ENCODE measurements at regions not wholly inside any gene's neighbourhood (a gene's known extent, or its start where the extent isn't known, plus 50 kb on each side); places are given as distances from the start of the nearest gene placed in this dataset.
"Not testable (repeated sequence)": the region's sequence is repeated elsewhere in the genome, so short reads cannot be mapped to it uniquely, and the experiment has no call there.

GRCh38 chr3:5581743-5582142 lies 394.2 kb downstream of the EDEM1 start:
- ChIA-PET CTCF (no interaction called here), POLR2A (no interaction called here)
- no peak overlapping the region for H3K4me3 ChIP-seq (ENCODE audit: low read depth, low read length)
- H3K36me3 ChIP-seq (ENCODE audit: control insufficient read depth, insufficient read depth, low read length) = no peaks in the 10 kb centered on the region
- DNase-seq (ENCODE audit: low read depth) = no peak
- no peak for TF ChIP-seq CTCF (IDR thresholded peaks at IDR 0.05; ENCODE audit: insufficient read depth, low read depth, low read length)
- H3K27me3 ChIP-seq (ENCODE audit: control insufficient read depth, insufficient read depth, low read length) = no peaks in the 10 kb centered on the region

GRCh38 chr3:5583920-5584319 lies 396.4 kb downstream of the EDEM1 start:
- Histone ChIP-seq H3K27me3 (ENCODE audit: control insufficient read depth, insufficient read depth, low read length) (no peaks in the 10 kb centered on the region), H3K4me3 (ENCODE audit: low read depth, low read length) (no peak overlapping the region), H3K36me3 (ENCODE audit: control insufficient read depth, insufficient read depth, low read length) (no peaks in the 10 kb centered on the region)
- POLR2A ChIA-PET = no interaction called here
- CTCF ChIA-PET = no interaction called here
- no peak for TF ChIP-seq CTCF (IDR thresholded peaks at IDR 0.05; ENCODE audit: insufficient read depth, low read depth, low read length)
- no peak for DNase-seq (ENCODE audit: low read depth)

- no peaks in the 10 kb centered on the region for H3K36me3 ChIP-seq (ENCODE audit: control insufficient read depth, insufficient read depth, low read length)
- DNase-seq (ENCODE audit: low read depth) = no peak
- POLR2A ChIA-PET = no interaction called here
- no peak for TF ChIP-seq CTCF (IDR thresholded peaks at IDR 0.05; ENCODE audit: insufficient read depth, low read depth, low read length)
- H3K27me3 ChIP-seq (ENCODE audit: control insufficient read depth, insufficient read depth, low read length) = no peaks in the 10 kb centered on the region
- CTCF ChIA-PET = interaction anchor here (0.8 kb wide), 1 partner anchor 9 kb away, joined by 3 read pairs; no protein-coding TSS in a partner anchor
- no peak overlapping the region for H3K4me3 ChIP-seq (ENCODE audit: low read depth, low read length)
Observed at GRCh38 chr3:5585085-5585484, 397.6 kb downstream of the EDEM1 start.

GRCh38 chr3:5606884-5607472 lies 419.5 kb downstream of the EDEM1 start:
- CTCF ChIA-PET = no interaction called here
- no peak for DNase-seq (ENCODE audit: low read depth)

DNA sequence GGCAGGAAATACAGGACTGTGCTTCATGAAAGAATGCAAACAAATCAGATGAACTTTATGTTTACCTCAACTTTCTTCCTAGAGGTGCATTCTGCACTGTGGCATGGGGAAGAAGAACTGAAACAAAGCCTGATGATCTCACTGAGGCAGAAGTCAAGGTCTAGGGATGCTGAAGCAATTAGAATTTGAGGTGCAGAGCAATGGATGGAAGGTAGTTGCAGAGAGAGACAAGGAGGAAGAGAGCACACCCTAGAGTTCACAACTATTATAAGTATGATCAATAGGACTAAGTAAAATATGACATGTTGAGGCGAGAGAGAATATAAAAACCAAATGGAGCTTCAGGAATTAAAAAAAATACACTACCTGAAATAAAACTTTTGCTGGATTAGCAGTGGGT lies 420.1 kb downstream of the EDEM1 start:
- no peak for TF ChIP-seq CTCF (IDR thresholded peaks at IDR 0.05; ENCODE audit: insufficient read depth, low read depth, low read length)
- H3K36me3 ChIP-seq (ENCODE audit: control insufficient read depth, insufficient read depth, low read length) = no peaks in the 10 kb centered on the region
- no peak overlapping the region for H3K4me3 ChIP-seq (ENCODE audit: low read depth, low read length)
- ChIA-PET POLR2A (no interaction called here), CTCF (interaction anchor here (0.7 kb wide), 1 partner anchor 49 kb away, joined by 3 read pairs; no protein-coding TSS in a partner anchor)
- no peaks in the 10 kb centered on the region for H3K27me3 ChIP-seq (ENCODE audit: control insufficient read depth, insufficient read depth, low read length)
- DNase-seq (ENCODE audit: low read depth) = no peak

More at GRCh38 chr3:5606884-5607472, 419.5 kb downstream of the EDEM1 start:
- Histone ChIP-seq H3K36me3 (ENCODE audit: control insufficient read depth, insufficient read depth, low read length) (no peaks in the 10 kb centered on the region), H3K4me3 (ENCODE audit: low read depth, low read length) (no peak overlapping the region), H3K27me3 (ENCODE audit: control insufficient read depth, insufficient read depth, low read length) (no peaks in the 10 kb centered on the region)
- no peak for TF ChIP-seq CTCF (IDR thresholded peaks at IDR 0.05; ENCODE audit: insufficient read depth, low read depth, low read length)
- POLR2A ChIA-PET = no interaction called here

DNA sequence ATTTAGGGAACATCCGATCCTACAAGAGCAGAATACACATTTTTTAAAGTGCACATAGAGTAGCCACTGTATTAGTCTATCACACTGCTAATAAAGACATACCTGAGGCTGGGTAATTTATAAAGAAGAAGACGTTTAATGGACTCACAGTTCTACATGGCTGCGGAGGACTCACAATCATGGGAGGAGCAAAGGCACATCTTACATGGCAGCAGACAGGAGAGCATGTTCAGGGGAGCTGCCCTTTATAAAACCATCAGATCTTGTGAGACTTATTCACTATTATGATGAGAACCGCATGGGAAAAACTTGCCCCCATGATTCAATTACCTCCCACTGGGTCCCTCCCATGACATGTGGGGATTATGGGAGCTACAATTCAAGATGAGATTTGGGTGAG lies 421.5 kb downstream of the EDEM1 start:
- CTCF ChIA-PET; DNase-seq (ENCODE audit: low read depth); H3K36me3 ChIP-seq (ENCODE audit: control insufficient read depth, insufficient read depth, low read length); H3K27me3 ChIP-seq (ENCODE audit: control insufficient read depth, insufficient read depth, low read length); POLR2A ChIA-PET; H3K4me3 ChIP-seq (ENCODE audit: low read depth, low read length): not testable (repeated sequence)

Data from BJ (cell line).